HuH-7.5 (cell line): ENCODE measurements at regions not wholly inside any gene's neighbourhood (a gene's known extent, or its start where the extent isn't known, plus 50 kb on each side); places are given as distances from the start of the nearest gene placed in this dataset.

ENCODE experiments used
- DNase-seq: peaks from one replicate; pipeline ENCODE4 v3.0.0; 2011; ENCODE audit warnings: low spot score

GRCh38 chr10:90327611-90328010, 530.2 kb downstream of the HTR7 start:
- DNase-seq: no peak

- DNase-seq: no peak
These were observed 529.4 kb downstream of the HTR7 start for GRCh38 chr10:90328459-90328858.

- DNase-seq: no peak
These were observed 528.9 kb downstream of the HTR7 start for GRCh38 chr10:90328896-90329295.

- DNase-seq: no peak
These were observed 520.5 kb downstream of the HTR7 start for GRCh38 chr10:90337316-90337715.

DNA sequence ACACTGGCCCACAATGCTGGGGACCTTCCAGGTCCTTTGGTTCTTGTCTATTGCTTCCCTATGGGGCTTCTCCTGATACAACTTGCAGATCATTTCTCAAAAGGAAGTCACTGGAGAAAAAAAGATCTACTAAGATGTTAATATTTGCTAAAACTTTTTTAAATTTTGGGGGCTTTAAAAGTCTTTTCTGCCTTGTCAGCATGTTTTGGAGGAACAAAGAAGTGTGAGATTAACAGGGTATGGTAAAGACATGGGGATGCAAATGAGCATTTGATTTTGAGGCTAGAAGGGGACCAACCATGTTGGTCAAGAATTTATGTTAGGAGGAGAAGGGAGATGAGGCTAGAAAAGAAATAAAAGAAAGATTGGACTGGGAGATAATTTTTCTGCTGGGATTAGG, 515.4 kb downstream of the HTR7 start:
- no peak for DNase-seq

- DNase-seq: no peak
These were observed 513.6 kb downstream of the HTR7 start for GRCh38 chr10:90344226-90344625.

- no peak for DNase-seq
These were observed 510.6 kb downstream of the HTR7 start for GRCh38 chr10:90347239-90347638.

- DNase-seq: no peak
These were observed 507.7 kb downstream of the HTR7 start for GRCh38 chr10:90350122-90350521.

DNA sequence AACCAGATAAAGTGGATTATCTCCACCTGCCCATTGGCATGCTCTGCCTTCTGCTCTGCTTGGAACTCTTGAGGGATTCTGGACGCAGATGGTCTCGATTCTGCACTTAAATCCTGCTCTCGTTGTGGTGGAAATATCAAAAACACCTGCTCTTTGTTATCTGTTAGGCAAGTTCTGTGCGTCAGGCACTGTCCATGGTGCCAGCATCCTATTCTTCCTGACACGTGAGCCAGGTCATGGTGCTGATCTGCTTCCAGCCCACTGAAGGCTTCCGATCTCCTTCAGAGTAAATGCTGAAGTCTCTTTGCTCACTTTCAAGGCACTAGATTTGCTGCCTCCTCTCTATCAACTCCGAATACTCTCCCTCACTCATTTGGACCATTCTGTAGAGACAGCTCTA, 505.6 kb downstream of the HTR7 start:
- no peak for DNase-seq

- no peak for DNase-seq
These were observed 502.9 kb downstream of the HTR7 start for GRCh38 chr10:90354914-90355313.

DNA sequence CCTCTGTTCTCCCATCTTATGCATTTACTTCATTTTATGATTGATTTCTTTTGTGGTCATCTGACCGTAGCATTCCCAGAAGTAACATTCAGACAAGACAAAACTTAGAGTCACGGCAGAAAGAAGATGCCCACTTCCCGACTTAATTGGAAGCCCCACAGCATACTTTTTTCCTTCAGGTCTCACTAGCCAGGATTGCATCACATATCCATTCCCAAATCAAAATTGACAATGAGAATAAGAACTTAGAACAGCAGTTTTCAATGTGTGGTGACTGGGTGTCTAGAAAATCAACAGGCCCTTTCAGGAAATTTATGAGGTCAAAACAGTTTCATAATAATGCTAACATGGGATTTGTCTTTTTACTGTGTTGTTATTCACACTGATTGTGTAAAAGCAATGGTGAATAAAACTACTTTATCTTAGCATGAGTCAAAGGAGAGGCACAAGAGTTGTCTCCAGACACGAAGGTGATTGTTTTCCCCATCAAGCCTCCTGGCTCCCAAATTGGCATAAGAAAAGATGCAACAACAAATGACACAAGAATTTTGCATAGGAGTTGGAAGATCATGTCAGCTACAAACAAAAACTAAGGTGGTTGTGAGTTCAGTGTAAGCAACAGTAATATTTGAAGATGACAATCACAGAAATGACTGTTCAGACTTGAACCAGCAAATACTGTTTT, 493.9 kb downstream of the HTR7 start:
- DNase-seq: no peak

DNA sequence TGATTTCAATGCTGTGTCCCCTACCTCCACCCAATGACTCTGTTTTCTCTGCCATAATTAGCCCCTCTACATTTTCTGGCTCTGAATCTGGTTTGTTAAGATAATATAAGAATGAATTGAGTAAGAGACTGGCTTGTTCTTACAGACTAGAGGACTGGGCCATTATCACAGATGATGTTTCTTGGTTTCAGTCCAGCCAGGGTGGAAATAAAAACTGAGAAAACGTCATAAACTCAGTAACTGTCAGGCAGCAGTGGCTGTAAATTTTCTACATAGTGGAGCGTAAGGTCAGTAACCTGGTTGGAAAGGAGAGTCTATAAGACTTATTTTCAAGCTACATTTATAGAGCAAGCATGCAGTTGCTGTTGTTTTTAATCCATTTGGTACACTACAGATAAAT, 485.4 kb downstream of the HTR7 start:
- no peak for DNase-seq

DNA sequence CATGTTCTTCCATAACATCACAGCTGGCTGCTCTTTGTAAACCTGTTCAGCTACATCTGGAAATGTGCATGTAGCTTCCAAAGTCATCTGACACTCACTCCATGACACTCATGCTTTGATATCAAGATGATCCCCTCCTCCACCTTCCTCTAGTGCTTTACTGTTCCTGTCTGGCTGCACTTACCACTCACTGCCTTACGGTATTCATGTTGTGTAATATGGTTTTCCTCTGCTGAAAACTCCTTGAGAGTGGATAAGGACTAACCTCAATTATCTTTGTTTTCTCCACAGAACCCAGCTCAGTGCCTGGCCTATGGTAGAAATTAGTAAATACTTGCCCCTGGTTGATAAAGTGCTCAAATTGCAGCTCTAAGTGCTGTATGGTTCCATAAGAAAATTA, 483.9 kb downstream of the HTR7 start:
- no peak for DNase-seq

- DNase-seq: no peak
These were observed 479.2 kb downstream of the HTR7 start for GRCh38 chr10:90378524-90379076.

DNA sequence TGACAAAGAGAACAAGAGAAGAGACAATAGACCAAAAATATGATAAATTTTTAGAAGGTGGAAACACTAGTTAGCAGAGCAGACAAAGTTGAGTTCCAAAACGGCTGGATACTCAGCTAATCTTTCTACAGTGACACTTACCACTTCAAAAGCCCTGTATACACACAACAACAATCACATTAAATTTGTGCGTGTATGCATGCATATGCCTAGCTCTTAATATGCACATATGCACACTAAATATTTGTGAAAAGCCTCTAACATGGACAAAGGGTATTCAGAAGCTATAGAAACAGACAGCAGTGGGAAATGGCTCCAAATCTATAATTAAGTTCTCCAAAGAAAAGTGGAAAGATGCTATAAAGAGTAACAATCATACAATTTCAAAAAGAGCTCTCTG, 476.4 kb downstream of the HTR7 start:
- no peak for DNase-seq

- no peak for DNase-seq
These were observed 468.0 kb downstream of the HTR7 start for GRCh38 chr10:90389876-90390275.

DNA sequence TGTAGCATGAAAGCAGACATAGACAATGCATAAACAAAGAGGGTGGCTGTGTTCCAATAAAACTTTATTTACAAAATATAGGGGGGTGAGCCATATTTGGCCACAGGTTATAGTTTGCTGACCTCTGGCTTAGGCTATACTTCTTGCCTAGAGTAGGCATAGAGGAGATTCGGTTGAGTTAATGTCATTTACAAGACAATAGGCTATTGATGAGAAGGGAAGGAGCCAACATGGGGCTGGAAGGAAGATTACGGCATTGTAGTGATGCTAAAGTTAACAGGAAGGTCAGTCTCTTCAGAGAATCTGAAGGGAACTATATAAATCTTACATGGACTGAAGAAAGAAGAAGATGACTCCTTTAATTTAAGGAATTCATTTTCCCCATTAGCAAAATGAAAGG, 463.5 kb downstream of the HTR7 start:
- DNase-seq: no peak

GRCh38 chr10:90396721-90397120, 461.1 kb downstream of the HTR7 start:
- DNase-seq: no peak

GRCh38 chr10:90398566-90398965, 459.3 kb downstream of the HTR7 start:
- no peak for DNase-seq

DNA sequence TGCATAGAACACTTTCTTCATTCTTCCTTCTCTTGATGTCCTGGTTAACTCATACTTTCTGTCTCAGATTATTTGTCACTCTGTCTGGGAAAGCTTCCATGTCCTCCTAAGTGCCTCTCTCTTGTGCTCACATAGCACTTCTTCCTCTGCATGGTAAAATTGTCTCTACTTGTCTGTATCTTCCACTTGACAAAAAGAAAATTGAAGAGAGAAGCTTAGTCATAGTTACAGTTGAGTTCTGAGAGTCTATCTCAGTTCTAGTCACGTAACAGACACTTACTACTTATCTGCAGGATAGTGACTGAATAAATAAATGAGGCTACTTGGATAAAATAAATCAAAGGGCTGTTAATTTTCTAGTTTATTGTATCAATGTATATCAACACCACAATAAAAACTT, 458.1 kb downstream of the HTR7 start:
- DNase-seq: no peak

DNA sequence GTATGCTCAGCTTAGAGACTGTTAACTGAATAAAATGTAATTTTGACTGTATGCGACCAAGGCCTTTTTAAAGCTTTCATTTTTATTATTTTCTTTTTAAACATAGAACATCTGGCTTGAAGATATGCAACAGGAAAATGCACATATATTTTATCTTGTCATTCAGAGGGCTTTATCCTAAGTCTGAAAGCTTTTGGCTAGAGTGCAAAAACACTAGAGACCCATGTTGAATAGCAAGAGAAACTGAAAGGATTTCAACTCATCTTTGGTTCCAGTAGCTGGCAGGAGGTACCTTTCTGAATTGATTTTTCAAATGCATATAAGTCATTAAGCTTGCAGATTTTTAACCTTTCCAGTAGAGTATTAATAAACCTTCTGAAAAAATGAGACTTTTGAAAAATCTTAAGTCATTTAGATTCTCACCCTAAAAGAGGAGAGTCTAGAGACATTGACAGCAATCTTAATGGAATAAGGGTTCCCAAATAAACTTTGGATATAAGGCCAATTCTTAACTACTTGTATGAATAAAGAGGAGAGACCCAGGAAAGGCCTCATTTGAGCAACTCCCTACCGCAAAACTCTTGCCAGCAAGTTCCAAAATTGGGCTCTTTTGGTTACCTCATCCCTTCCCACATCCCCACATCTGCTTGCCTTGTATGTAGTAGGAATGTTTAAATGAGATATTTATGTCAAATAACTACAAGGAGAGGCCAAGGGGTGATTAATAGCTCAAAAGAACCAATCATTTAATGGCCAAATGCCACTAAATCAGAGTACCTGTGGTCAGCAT, 454.4 kb downstream of the HTR7 start:
- DNase-seq: no peak

GRCh38 chr10:90407131-90407530, 450.7 kb downstream of the HTR7 start:
- no peak for DNase-seq

GRCh38 chr10:90407851-90408250, 450.0 kb downstream of the HTR7 start:
- no peak for DNase-seq

DNA sequence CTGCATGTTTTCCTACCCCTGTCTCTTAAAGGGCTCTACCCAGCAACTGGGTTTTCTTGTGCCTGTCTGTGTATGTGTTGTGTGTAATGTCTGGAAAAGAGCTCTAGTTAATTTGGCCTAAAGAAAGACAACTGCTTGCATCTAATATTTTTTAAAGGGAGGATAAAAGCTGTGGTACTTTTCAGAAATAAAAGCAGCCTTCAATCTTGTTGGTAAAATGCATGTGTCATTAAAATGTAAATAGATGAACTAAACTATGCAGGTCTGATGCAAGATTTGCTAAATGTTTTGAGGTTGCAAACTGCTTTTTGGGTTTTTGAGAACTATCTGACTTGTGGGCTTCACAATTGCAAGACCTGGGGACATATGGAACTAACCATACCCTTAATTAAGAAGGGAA, 445.3 kb downstream of the HTR7 start:
- no peak for DNase-seq
